ENCODE measurements at regions not wholly inside any gene's neighbourhood (a gene's known extent, or its start where the extent isn't known, plus 50 kb on each side); places are given as distances from the start of the nearest gene placed in this dataset.

- DNase-seq: peak; percentile 57
- H3K27ac Mint-ChIP-seq: no peak overlapping the region
- H3K56ac ChIP-seq (ENCODE audit: insufficient read length, low read depth, low read length): no peak overlapping the region
Measured at GRCh38 chr2:103789381-103790095, 1027.7 kb downstream of the TMEM182 start.

More at GRCh38 chr2:103789381-103790095, 1027.7 kb downstream of the TMEM182 start:
- Histone ChIP-seq H4K91ac (ENCODE audit: insufficient read length, low read depth, low read length) (no peak overlapping the region), H3K9ac (ENCODE audit: extremely low read depth, insufficient read length, low read length) (no peak overlapping the region), H2BK20ac (ENCODE audit: low read depth, low read length, poor library complexity, severe bottlenecking) (no peak overlapping the region), H4K8ac (replicated peaks; ENCODE audit: insufficient read length, low read depth, low read length) (no peak overlapping the region), H3K23me2 (ENCODE audit: insufficient read length, low read depth, low read length, poor library complexity, severe bottlenecking) (no peaks in the 10 kb centered on the region), H4K5ac (ENCODE audit: insufficient read length, low read depth, low read length) (no peak overlapping the region), H2BK5ac (ENCODE audit: insufficient read length, low read length) (no peak overlapping the region), H3K14ac (ENCODE audit: insufficient read depth, low read length) (no peak overlapping the region), H3T11ph (ENCODE audit: low read length) (no peak overlapping the region), H3K9me3 (ENCODE audit: control insufficient read depth, low read depth, low read length) (peaks cover 5% of the 10 kb centered on the region), H2AFZ (ENCODE audit: low read length) (no peak overlapping the region), H3K27me3 (ENCODE audit: insufficient read depth, low read length) (peaks cover 23% of the 10 kb centered on the region), H2AK5ac (ENCODE audit: insufficient read length, low read length) (no peak overlapping the region), H3K4ac (ENCODE audit: low read depth, low read length) (no peak overlapping the region), H2BK120ac (ENCODE audit: low read depth, low read length, poor library complexity, severe bottlenecking) (no peak overlapping the region), H3K23ac (ENCODE audit: insufficient read length, low read depth, low read length) (no peak overlapping the region), H3K18ac (ENCODE audit: insufficient read length, low read depth, low read length) (no peak overlapping the region), H3K27ac (ENCODE audit: insufficient read length, low read depth, low read length) (no peak overlapping the region), H4K20me1 (ENCODE audit: control insufficient read depth, insufficient read depth, insufficient read length) (no peaks in the 10 kb centered on the region), H2BK15ac (ENCODE audit: low read depth, low read length) (no peak overlapping the region), H2BK12ac (ENCODE audit: insufficient read length, low read depth, low read length) (no peak overlapping the region), H3K4me1 (ENCODE audit: insufficient read depth, low read length) (no peaks in the 10 kb centered on the region; the same call in 1 of the 2 replicates), H3K4me2 (ENCODE audit: insufficient read depth, insufficient read length, low read length) (no peak overlapping the region), H3K79me1 (ENCODE audit: insufficient read depth, low read depth, low read length, poor library complexity, severe bottlenecking) (no peaks in the 10 kb centered on the region), H3K79me2 (ENCODE audit: insufficient read depth, low read length) (no peaks in the 10 kb centered on the region)
- H3K9me3 Mint-ChIP-seq: peaks cover 16 to 26% of the 10 kb centered on the region in 2 experiments
- no peak overlapping the region for H3K4me3 Mint-ChIP-seq
- H3K36me3 Mint-ChIP-seq (ENCODE audit: insufficient read depth in 1 of 3, low read depth in 3 of 3): peaks cover 0 to 10% (median 2%) of the 10 kb centered on the region in 3 experiments; a peak in 4 of 7 replicates
- WGBS (ENCODE audit: extremely low coverage, insufficient read length, low lambda C conversion rate): no CpG with 5 or more reads among the region's 3 CpGs
- H3K27me3 Mint-ChIP-seq (ENCODE audit: low read depth): peaks cover 84% of the 10 kb centered on the region
- TF ChIP-seq CTCF (conservative IDR thresholded peaks at IDR 0.05): no peak
- peaks cover 26 to 34% of the 10 kb centered on the region in 2 experiments for H3K4me1 Mint-ChIP-seq

Measured in H9 (cell line).